Heart left ventricle (tissue), 16 donors: ENCODE measurements at regions not wholly inside any gene's neighbourhood (a gene's known extent, or its start where the extent isn't known, plus 50 kb on each side); places are given as distances from the start of the nearest gene placed in this dataset.

Experiments
- ATAC-seq, 4 donors: fragments of 200-7000 bp; cut with Tn5 transposase; one replicate each; pipeline ENCODE4 v1.9.1; 2020 to 2022; ENCODE audit warnings: moderate library complexity in 4 of 4, mild to moderate bottlenecking in 3 of 4, moderate number of reproducible peaks in 1 of 4
- DNase-seq, 5 donors: peaks; one replicate each; pipeline ENCODE4 v3.0.0-alpha.2; 2020
- H3K27ac ChIP-seq, 12 donors: fragments of 200-600 bp; sonication (generic) in 4 of 12; one replicate each; pipeline versions ENCODE4 v1.5.0 to v1.8.0; 2016 to 2022; ENCODE audit warnings: mild to moderate bottlenecking in 2 of 12
- H3K27me3 ChIP-seq, 9 donors: fragments of 200-600 bp; sonication (generic) in 2 of 9; one replicate each; pipeline versions ENCODE4 v1.5.1 to v1.8.0; 2016 to 2022; ENCODE audit warnings: mild to moderate bottlenecking in 3 of 9
- H3K36me3 ChIP-seq, 9 donors: fragments of 200-600 bp; sonication (generic) in 2 of 9; one replicate each; pipeline versions ENCODE4 v1.5.0 to v1.8.0; 2018 to 2022; ENCODE audit warnings: mild to moderate bottlenecking in 2 of 9
- H3K4me1 ChIP-seq, 12 donors: fragments of 200-600 bp; sonication (generic) in 4 of 12; one replicate each; pipeline versions ENCODE4 v1.5.0 to v1.8.0; 2016 to 2022; ENCODE audit warnings: mild to moderate bottlenecking in 3 of 12
- H3K4me3 ChIP-seq, 12 donors: fragments of 200-600 bp; sonication (generic) in 4 of 12; one replicate each; pipeline versions ENCODE4 v1.5.0 to v1.8.0; 2017 to 2022; ENCODE audit warnings: mild to moderate bottlenecking in 9 of 12, moderate library complexity in 4 of 12
- H3K9me3 ChIP-seq, 12 donors: fragments of 200-600 bp; sonication (generic) in 4 of 12; one replicate each; pipeline versions ENCODE4 v1.5.0 to v1.8.0; 2016 to 2022; ENCODE audit warnings: mild to moderate bottlenecking in 1 of 12
- POLR2A ChIP-seq, 2 donors: fragments of 450-650 bp; IDR thresholded peaks; one replicate each; pipeline ENCODE4 v1.6.1; 2017; ENCODE audit warnings: antibody characterized with exemption in 2 of 2, mild to moderate bottlenecking in 2 of 2, moderate library complexity in 2 of 2
- WGBS, 4 donors: extraction: QIAGEN DNeasy Blood & Tissue Kit in 2 of 4; methylation state at CpG; one replicate each; pipeline versions ENCODE4 v1.1.5 to v1.1.7; 2013 to 2018; 5-methylcytosine and 5-hydroxymethylcytosine counted together
- intact Hi-C, 10 donors: fragments of 100-400 bp; cut with DNase I; formaldehyde crosslinking; loops; one replicate each; pipeline versions ENCODE4 v1.11.1 to v1.14.2; 2022
- TF ChIP-seq, protein P1 (sequence below), 12 donors: fragments of 200-600 bp; sonication (generic) in 4 of 12; IDR thresholded peaks; one replicate each; pipeline versions ENCODE4 v1.5.0 to v1.8.0; 2018 to 2022; ENCODE audit warnings: antibody characterized with exemption in 12 of 12, mild to moderate bottlenecking in 5 of 12
- donor health status: ischemic (EF 13 %, LVEDD 7.1; RV severe dilation, severe dysfunction).
- donor health status: healthy with polysubstance abuse.
- donor health status: DM: no; HTN: yes; CAD: no.
- donor health status: DM: no; HTN: no; CAD: no.
- donor health status: ischemic (EF 25% LVEDD 6.9; RV normal size, moderate dysfunction).
- donor health status: ischemic (EF 25% LVEDD 5.7; RV mildly dilated, moderate dysfunction).
- donor health status: healthy.
- donor health status: DM: yes; HTN: yes; CAD: no.
- donor health status: ischemic (EF 35%, LVEDD 5.7; RV mildly dilated, moderate dysfunction).
- donor health status: nonischemic (EF 11% LVEDD 7.7; RV severe dilation, severe dysfunction).
- donor health status: DM: yes; HTN: yes; CAD: no.
- donor health status: PGD.
- donor health status: ischemic (EF 29% LVEDD 5.4; RV normal size, mild dysfunction).
- donor health status: nonischemic (EF 23%, LVEDD 6.1; RV moderate dilation, normal function).

DNA sequence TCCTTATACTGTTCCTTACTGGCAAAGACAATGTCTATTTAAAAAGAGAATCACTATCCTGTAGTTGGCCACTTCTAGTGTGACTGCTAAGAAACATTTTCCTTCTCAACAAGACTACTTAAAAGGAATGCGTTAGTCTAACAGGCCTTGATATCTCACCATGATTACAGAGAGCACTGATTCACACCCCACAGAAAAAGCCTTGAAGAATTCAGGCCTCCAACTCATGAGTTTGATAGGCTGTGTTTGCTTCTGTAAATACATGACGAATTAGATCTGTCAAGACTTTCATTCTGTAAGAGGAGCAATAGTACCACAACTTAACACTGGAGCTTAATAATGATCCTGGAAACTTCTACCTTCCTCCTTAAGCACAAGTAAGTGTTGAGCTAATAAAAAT lies 432.8 kb upstream of the NR2F2 start:
- Histone ChIP-seq H3K4me3 (no peak overlapping the region), H3K27me3 (no peaks in the 10 kb centered on the region), H3K4me1 (peaks cover 0 to 3% (median 0%) of the 10 kb centered on the region in 12 donors), H3K9me3 (no peaks in the 10 kb centered on the region), H3K36me3 (no peaks in the 10 kb centered on the region), H3K27ac (no peak overlapping the region)
- 80 to 92% (median 86%) methylated on average over 2 of the region's 2 CpGs for WGBS, 4 donors
- intact Hi-C loops: no loop called here
- no peak for DNase-seq
- ATAC-seq: no peak
- TF ChIP-seq, protein P1, sequence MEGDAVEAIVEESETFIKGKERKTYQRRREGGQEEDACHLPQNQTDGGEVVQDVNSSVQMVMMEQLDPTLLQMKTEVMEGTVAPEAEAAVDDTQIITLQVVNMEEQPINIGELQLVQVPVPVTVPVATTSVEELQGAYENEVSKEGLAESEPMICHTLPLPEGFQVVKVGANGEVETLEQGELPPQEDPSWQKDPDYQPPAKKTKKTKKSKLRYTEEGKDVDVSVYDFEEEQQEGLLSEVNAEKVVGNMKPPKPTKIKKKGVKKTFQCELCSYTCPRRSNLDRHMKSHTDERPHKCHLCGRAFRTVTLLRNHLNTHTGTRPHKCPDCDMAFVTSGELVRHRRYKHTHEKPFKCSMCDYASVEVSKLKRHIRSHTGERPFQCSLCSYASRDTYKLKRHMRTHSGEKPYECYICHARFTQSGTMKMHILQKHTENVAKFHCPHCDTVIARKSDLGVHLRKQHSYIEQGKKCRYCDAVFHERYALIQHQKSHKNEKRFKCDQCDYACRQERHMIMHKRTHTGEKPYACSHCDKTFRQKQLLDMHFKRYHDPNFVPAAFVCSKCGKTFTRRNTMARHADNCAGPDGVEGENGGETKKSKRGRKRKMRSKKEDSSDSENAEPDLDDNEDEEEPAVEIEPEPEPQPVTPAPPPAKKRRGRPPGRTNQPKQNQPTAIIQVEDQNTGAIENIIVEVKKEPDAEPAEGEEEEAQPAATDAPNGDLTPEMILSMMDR (IDR thresholded peaks at IDR 0.05): no peak
- TF ChIP-seq POLR2A (IDR thresholded peaks at IDR 0.05): no peak

DNA sequence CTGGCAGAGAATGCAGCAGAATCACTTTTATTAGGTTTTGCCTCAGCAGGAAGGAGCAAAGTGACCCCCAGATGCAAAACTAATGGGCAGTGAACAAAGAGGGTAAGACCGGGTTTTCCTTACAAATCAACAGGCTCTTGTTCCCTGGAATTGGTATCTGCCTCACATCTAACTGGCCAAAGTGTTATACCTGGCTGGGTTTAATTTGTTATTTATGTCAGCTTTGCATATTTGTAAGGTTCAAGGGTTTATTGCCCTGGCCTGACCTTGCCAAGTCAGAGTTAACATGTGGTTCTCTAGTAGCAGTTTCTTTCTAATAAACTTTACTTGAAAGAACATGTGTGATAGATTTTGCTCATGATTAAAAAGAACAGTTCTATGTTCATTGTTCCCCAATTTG lies 431.7 kb upstream of the NR2F2 start:
- Histone ChIP-seq H3K4me1 (peaks cover 0 to 3% (median 0%) of the 10 kb centered on the region in 12 donors), H3K9me3 (no peaks in the 10 kb centered on the region), H3K27me3 (no peaks in the 10 kb centered on the region), H3K27ac (no peak overlapping the region), H3K4me3 (no peak overlapping the region), H3K36me3 (no peaks in the 10 kb centered on the region)
- TF ChIP-seq, protein P1 (IDR thresholded peaks at IDR 0.05): no peak
- no peak for TF ChIP-seq POLR2A (IDR thresholded peaks at IDR 0.05)
- ATAC-seq (no peak), DNase-seq (no peak)
- 92 to 100% (median 98%) methylated on average over 1 of the region's 1 CpG for WGBS, 4 donors
- intact Hi-C loops: no loop called here

DNA sequence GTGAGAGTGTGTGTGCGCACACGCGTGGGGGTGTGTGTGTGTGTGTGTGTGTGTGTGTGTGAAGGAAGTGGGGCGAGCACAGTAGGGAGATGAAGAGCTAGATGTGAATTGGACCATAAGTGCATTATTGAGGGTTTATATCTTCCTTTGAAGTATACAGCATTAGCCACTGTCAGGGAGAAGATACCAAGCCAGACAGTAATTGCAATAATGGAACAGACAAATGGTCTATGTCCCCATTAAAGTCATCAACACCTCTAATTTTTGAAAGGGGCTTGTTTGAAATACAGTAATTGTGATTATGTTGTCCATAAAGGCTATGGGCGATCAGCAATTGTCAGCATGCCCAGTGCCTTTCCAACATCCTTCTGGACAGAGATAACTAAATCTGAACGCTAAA lies 429.2 kb upstream of the NR2F2 start:
- Histone ChIP-seq H3K27me3 (no peaks in the 10 kb centered on the region), H3K36me3 (no peaks in the 10 kb centered on the region), H3K27ac (no peak overlapping the region), H3K4me3 (no peak overlapping the region), H3K9me3 (no peaks in the 10 kb centered on the region), H3K4me1 (no peaks in the 10 kb centered on the region)
- TF ChIP-seq, protein P1 (IDR thresholded peaks at IDR 0.05): no peak
- TF ChIP-seq POLR2A (IDR thresholded peaks at IDR 0.05): no peak
- no peak for DNase-seq
- 88 to 93% (median 90%) methylated on average over 6 of the region's 6 CpGs for WGBS, 4 donors
- no peak for ATAC-seq
- intact Hi-C loops: no loop called here

DNA sequence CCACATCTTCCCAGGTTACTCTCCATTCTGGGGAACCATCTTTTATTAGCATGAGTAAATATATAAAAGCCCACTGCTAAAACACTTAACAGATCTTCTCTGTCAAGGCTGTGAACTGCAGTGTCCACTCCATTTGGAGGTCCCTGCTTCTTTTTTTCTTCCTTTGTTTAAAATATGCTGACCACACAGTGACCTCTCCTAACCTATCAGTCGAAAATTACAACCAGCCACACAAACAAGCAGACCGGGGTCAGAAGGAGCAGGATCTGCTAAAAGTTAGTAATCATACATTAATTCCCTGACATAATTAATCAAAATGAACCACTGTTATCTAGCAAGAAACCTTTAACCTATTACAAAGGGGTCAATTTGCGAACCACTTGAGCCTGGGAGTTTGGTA lies 427.9 kb upstream of the NR2F2 start:
- no peak for DNase-seq
- ATAC-seq: no peak
- TF ChIP-seq, protein P1 (IDR thresholded peaks at IDR 0.05): no peak
- no peak for TF ChIP-seq POLR2A (IDR thresholded peaks at IDR 0.05)
- Histone ChIP-seq H3K36me3 (no peaks in the 10 kb centered on the region), H3K4me1 (no peaks in the 10 kb centered on the region), H3K27me3 (no peaks in the 10 kb centered on the region), H3K27ac (no peak overlapping the region), H3K4me3 (no peak overlapping the region), H3K9me3 (no peaks in the 10 kb centered on the region)
- WGBS, 4 donors: 74 to 87% (median 79%) methylated on average over 3 of the region's 3 CpGs
- intact Hi-C loops: no loop called here
